Astrocyte of the cerebellum (primary cell): ENCODE measurements at regions not wholly inside any gene's neighbourhood (a gene's known extent, or its start where the extent isn't known, plus 50 kb on each side); places are given as distances from the start of the nearest gene placed in this dataset.
"Not testable (repeated sequence)": the region's sequence is repeated elsewhere in the genome, so short reads cannot be mapped to it uniquely, and the experiment has no call there.

ENCODE experiments used
- DNase-seq: peaks from one replicate; pipeline ENCODE4 v3.0.0-alpha.2; 2011; ENCODE audit warnings: low read depth
- H3K4me3 ChIP-seq: 2 replicates; pipeline ENCODE4 v1.5.1; 2011; ENCODE audit warnings: mild to moderate bottlenecking, low read depth, low read length, moderate library complexity
- in situ Hi-C: cut with HindIII; loops from 2 replicates; pipeline ENCODE4 v1.10.0; 2017; ENCODE audit warnings: low sequenced_read_pairs
- TF ChIP-seq, protein P1 (sequence below): IDR thresholded peaks from 2 replicates; pipeline ENCODE4 v1.5.1; 2012; ENCODE audit warnings: low read length, low read depth, moderate library complexity, mild to moderate bottlenecking; ENCODE audit errors: missing control alignments

DNA sequence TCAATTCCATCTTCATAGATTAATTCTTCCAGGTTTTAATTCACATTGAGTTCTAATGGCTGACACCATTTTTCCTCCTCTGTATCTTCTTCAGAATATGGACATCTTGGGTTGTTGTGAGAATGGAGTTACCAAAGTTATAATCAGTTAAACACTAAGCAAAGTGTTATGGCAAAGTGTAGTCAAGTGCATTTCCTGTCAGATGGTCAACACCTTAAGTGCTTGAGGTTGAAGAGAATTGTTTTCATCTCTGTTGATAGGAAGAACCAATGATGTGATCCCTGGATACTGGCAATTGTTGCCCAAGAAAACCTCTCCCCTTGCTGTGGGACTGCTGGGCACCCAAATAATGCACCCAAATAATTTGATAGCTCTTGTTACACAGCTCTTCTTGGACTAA lies 102.6 kb upstream of the SATB1 start:
- in situ Hi-C loops: no loop called here
- H3K4me3 ChIP-seq: no peak overlapping the region
- TF ChIP-seq, protein P1, sequence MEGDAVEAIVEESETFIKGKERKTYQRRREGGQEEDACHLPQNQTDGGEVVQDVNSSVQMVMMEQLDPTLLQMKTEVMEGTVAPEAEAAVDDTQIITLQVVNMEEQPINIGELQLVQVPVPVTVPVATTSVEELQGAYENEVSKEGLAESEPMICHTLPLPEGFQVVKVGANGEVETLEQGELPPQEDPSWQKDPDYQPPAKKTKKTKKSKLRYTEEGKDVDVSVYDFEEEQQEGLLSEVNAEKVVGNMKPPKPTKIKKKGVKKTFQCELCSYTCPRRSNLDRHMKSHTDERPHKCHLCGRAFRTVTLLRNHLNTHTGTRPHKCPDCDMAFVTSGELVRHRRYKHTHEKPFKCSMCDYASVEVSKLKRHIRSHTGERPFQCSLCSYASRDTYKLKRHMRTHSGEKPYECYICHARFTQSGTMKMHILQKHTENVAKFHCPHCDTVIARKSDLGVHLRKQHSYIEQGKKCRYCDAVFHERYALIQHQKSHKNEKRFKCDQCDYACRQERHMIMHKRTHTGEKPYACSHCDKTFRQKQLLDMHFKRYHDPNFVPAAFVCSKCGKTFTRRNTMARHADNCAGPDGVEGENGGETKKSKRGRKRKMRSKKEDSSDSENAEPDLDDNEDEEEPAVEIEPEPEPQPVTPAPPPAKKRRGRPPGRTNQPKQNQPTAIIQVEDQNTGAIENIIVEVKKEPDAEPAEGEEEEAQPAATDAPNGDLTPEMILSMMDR: no peak
- DNase-seq: no peak

- H3K4me3 ChIP-seq: no peak overlapping the region
- TF ChIP-seq, protein P1: no peak
- DNase-seq: no peak
- in situ Hi-C loops: no loop called here
Observed at GRCh38 chr3:18526667-18527066, 101.5 kb upstream of the SATB1 start.

DNA sequence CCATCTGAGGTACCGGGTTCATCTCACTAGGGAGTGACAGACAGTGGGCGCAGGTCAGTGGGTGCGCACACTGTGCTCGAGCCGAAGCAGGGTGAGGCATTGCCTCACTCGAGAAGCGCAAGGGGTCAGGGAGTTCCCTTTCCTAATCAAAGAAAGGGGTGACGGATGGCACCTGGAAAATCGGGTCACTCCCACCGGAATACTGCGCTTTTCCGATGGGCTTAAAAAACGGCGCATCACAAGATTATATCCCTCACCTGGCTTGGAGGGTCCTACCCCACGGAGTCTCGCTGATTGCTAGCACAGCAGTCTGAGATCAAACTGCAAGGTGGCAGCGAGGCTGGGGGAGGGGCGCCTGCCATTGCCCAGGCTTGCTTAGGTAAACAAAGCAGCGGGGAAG lies 91.0 kb upstream of the SATB1 start:
- H3K4me3 ChIP-seq, DNase-seq, in situ Hi-C loops: not testable (repeated sequence)

DNA sequence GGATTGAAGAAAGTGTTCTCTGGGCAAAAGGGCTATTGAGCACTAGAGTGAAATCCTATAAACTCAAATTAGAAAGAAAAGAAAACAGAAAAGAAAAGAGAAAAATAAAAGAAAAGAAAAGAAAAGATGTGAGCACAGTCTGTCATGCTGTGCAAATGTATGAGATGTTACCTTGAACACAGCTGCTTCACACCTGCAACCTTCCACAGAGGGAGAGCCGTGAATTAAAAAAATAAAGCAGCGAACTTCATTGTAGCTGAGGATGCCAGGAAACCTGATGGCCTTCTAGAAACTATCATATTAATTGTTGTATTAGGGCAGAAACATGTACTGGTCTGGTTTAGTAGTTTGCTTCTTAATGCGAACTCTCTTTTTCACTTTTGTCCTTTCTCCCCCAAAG lies 88.0 kb upstream of the SATB1 start:
- H3K4me3 ChIP-seq: no peak overlapping the region
- no peak for DNase-seq
- TF ChIP-seq, protein P1: no peak
- in situ Hi-C loops: no loop called here

GRCh38 chr3:18512007-18512406 lies 86.9 kb upstream of the SATB1 start:
- no peak for DNase-seq
- TF ChIP-seq, protein P1: no peak
- in situ Hi-C loops: no loop called here
- H3K4me3 ChIP-seq: no peak overlapping the region

DNA sequence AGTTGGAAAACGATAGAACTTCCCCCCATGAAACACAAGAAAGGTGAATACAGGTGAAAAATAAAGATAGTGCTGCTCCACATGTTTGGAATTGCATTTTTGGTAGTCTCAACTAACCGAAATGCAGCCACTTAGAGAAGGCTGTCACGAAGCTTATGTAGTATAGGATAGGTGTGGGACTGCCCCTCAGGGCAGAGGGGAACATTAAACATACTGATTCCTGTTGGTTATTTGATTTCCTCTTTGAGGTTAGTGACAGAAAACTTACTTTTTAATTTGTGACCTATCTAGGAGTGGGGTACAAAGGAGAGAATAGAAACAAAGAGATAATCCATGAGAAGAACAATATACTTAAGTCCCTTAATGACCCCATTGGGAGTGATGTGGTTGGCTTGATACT lies 85.8 kb upstream of the SATB1 start:
- H3K4me3 ChIP-seq: no peak overlapping the region
- in situ Hi-C loops: no loop called here
- TF ChIP-seq, protein P1: no peak
- no peak for DNase-seq

DNA sequence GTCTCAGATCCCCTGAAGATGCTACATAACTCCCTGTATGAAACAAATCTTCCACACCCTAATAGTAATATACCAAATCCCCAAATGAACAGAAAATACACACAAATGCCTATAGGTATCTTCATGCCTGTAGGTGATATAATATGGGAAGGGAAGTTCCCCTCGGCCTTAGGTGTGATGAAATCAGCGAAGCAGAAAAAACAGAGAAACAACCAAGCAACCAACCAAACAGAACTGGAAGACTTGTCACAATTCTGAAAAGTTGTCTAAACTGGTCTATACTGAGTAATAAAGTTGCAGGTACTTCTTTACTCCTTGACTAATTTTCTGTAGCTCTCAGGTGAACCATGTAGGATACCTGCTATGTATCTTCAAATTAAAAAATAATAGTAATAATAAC lies 82.2 kb upstream of the SATB1 start:
- TF ChIP-seq, protein P1: no peak
- no peak for DNase-seq
- in situ Hi-C loops: no loop called here
- H3K4me3 ChIP-seq: no peak overlapping the region
